GM18520 (cell line): ENCODE measurements at regions not wholly inside any gene's neighbourhood (a gene's known extent, or its start where the extent isn't known, plus 50 kb on each side); places are given as distances from the start of the nearest gene placed in this dataset.

Experiments
- ATAC-seq: cut with Tn5 transposase; IDR thresholded peaks from one replicate; pipeline ENCODE4 v1.9.1; 2021; ENCODE audit not compliant: unreplicated experiment

- ATAC-seq: no peak
Observed at GRCh38 chr5:61949054-61949678, 356.8 kb upstream of the KIF2A start.

GRCh38 chr5:61949679-61950435 is 356.1 kb upstream of the KIF2A start:
- ATAC-seq: no peak

GRCh38 chr5:61951295-61951694 is 354.7 kb upstream of the KIF2A start:
- no peak for ATAC-seq

GRCh38 chr5:61953913-61954312 is 352.1 kb upstream of the KIF2A start:
- no peak for ATAC-seq

GRCh38 chr5:61964201-61964600 is 341.8 kb upstream of the KIF2A start:
- ATAC-seq: no peak

- ATAC-seq: no peak
Observed at GRCh38 chr5:61965069-61965468, 340.9 kb upstream of the KIF2A start.

GRCh38 chr5:61965490-61965889 is 340.5 kb upstream of the KIF2A start:
- ATAC-seq: no peak

GRCh38 chr5:61966296-61966955 is 339.6 kb upstream of the KIF2A start:
- no peak for ATAC-seq

- ATAC-seq: no peak
Observed at GRCh38 chr5:61966997-61967396, 339.0 kb upstream of the KIF2A start.

- ATAC-seq: no peak
Observed at GRCh38 chr5:61967681-61968080, 338.3 kb upstream of the KIF2A start.

GRCh38 chr5:61969347-61969746 is 336.7 kb upstream of the KIF2A start:
- ATAC-seq: no peak

GRCh38 chr5:61969755-61970154 is 336.3 kb upstream of the KIF2A start:
- ATAC-seq: no peak

GRCh38 chr5:61970218-61970617 is 335.8 kb upstream of the KIF2A start:
- no peak for ATAC-seq

- ATAC-seq: peak; percentile 89
Observed at GRCh38 chr5:61974680-61975079, 331.3 kb upstream of the KIF2A start.

GRCh38 chr5:61981886-61982285 is 324.1 kb upstream of the KIF2A start:
- ATAC-seq: no peak

GRCh38 chr5:61991430-61991829 is 314.6 kb upstream of the KIF2A start:
- ATAC-seq: no peak

- ATAC-seq: no peak
Observed at GRCh38 chr5:61991866-61992265, 314.1 kb upstream of the KIF2A start.

GRCh38 chr5:61993295-61993927 is 312.6 kb upstream of the KIF2A start:
- no peak for ATAC-seq

GRCh38 chr5:61994171-61994570 is 311.8 kb upstream of the KIF2A start:
- ATAC-seq: no peak

- ATAC-seq: no peak
Observed at GRCh38 chr5:61995486-61995885, 310.5 kb upstream of the KIF2A start.

- no peak for ATAC-seq
Observed at GRCh38 chr5:61999371-61999770, 306.6 kb upstream of the KIF2A start.

GRCh38 chr5:62000646-62001045 is 305.4 kb upstream of the KIF2A start:
- ATAC-seq: no peak
